ENCODE measurements at regions not wholly inside any gene's neighbourhood (a gene's known extent, or its start where the extent isn't known, plus 50 kb on each side); places are given as distances from the start of the nearest gene placed in this dataset.

GRCh38 chr2:146992466-146992865 is 852.4 kb upstream of the ACVR2A start:
- no peaks in the 10 kb centered on the region for H3K9me2 ChIP-seq (ENCODE audit: insufficient read depth)
- H4K20me1 ChIP-seq (ENCODE audit: insufficient read depth): no peaks in the 10 kb centered on the region
- H3K4me1 ChIP-seq (ENCODE audit: control insufficient read depth in 1 of 2, insufficient read depth in 2 of 2, low read length in 2 of 2): no peaks in the 10 kb centered on the region
- no peaks in the 10 kb centered on the region for H3K9me3 ChIP-seq (ENCODE audit: control insufficient read depth in 1 of 2, insufficient read depth in 1 of 2, low read depth in 1 of 2, low read length in 2 of 2)
- intact Hi-C loops (cut with micrococcal nuclease): no loop called here
- ChIA-PET RAD21 (ENCODE audit: low non-redundant PET in 1 of 2, low total read pairs in 2 of 2, uncharacterized antibody in 2 of 2, unreplicated experiment in 2 of 2) (no interaction called here), POLR2A (no interaction called here), CTCF (no interaction called here)
- no peaks in the 10 kb centered on the region for H3K79me2 ChIP-seq (ENCODE audit: insufficient read depth, low read length)
- H3K4me2 ChIP-seq (ENCODE audit: low read length): no peak overlapping the region
- DNase-seq (ENCODE audit: low read depth, low spot score) (no peak), ATAC-seq (no peak)
- H3K27me3 ChIP-seq (ENCODE audit: insufficient read depth, low read length): no peaks in the 10 kb centered on the region
- no TSS peak for BruUV-seq (replicated peaks)
- TF ChIP-seq ZNF274 (IDR thresholded peaks at IDR 0.05; ENCODE audit: low read depth, low read length) (no peak), ZFX (IDR thresholded peaks at IDR 0.05) (no peak), POLR2AphosphoS5 (IDR thresholded peaks at IDR 0.05; ENCODE audit: low read depth, low read length) (no peak)
- no peak overlapping the region for H3K9ac ChIP-seq (ENCODE audit: low read length)
- H2AFZ ChIP-seq (ENCODE audit: low read depth, low read length, poor library complexity, severe bottlenecking): no peak overlapping the region
- H3K36me3 ChIP-seq (ENCODE audit: control insufficient read depth in 1 of 2, insufficient read depth in 2 of 2, low read length in 2 of 2): no peaks in the 10 kb centered on the region
- no peak overlapping the region for H3K27ac ChIP-seq (ENCODE audit: low read depth, low read length)
- H3K4me3 ChIP-seq (replicated peaks in 1 of 2; ENCODE audit: low read depth in 1 of 2, low read length in 2 of 2): no peak overlapping the region

- no peak overlapping the region for H3K4me2 ChIP-seq (ENCODE audit: low read length)
- no peak overlapping the region for H2AFZ ChIP-seq (ENCODE audit: low read depth, low read length, poor library complexity, severe bottlenecking)
- TF ChIP-seq EZH2phosphoT487 (IDR thresholded peaks at IDR 0.05; ENCODE audit: borderline replicate concordance) (no peak), FOSL1 (IDR thresholded peaks at IDR 0.05; ENCODE audit: low read depth) (no peak), ELF1 (IDR thresholded peaks at IDR 0.05; ENCODE audit: borderline replicate concordance, low read depth) (no peak), SIN3A (IDR thresholded peaks at IDR 0.05; ENCODE audit: low read depth) (no peak)
- TF ChIP-seq, protein P1, sequence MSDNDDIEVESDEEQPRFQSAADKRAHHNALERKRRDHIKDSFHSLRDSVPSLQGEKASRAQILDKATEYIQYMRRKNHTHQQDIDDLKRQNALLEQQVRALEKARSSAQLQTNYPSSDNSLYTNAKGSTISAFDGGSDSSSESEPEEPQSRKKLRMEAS (IDR thresholded peaks at IDR 0.05): no peak
- ChIA-PET POLR2A (no interaction called here), RAD21 (ENCODE audit: low non-redundant PET in 1 of 2, low total read pairs in 2 of 2, uncharacterized antibody in 2 of 2, unreplicated experiment in 2 of 2) (no interaction called here), CTCF (no interaction called here)
- ATAC-seq (no peak), DNase-seq (ENCODE audit: low read depth, low spot score) (no peak)
- no peaks in the 10 kb centered on the region for H3K27me3 ChIP-seq (ENCODE audit: insufficient read depth, low read length)
- no peaks in the 10 kb centered on the region for H3K9me3 ChIP-seq (ENCODE audit: control insufficient read depth in 1 of 2, insufficient read depth in 1 of 2, low read depth in 1 of 2, low read length in 2 of 2)
- no peak overlapping the region for H3K9ac ChIP-seq (ENCODE audit: low read length)
- no peaks in the 10 kb centered on the region for H3K4me1 ChIP-seq (ENCODE audit: control insufficient read depth in 1 of 2, insufficient read depth in 2 of 2, low read length in 2 of 2)
- no peaks in the 10 kb centered on the region for H4K20me1 ChIP-seq (ENCODE audit: insufficient read depth)
- intact Hi-C loops (cut with micrococcal nuclease): no loop called here
- no peaks in the 10 kb centered on the region for H3K9me2 ChIP-seq (ENCODE audit: insufficient read depth)
- H3K79me2 ChIP-seq (ENCODE audit: insufficient read depth, low read length): no peaks in the 10 kb centered on the region
- H3K4me3 ChIP-seq (replicated peaks in 1 of 2; ENCODE audit: low read depth in 1 of 2, low read length in 2 of 2): no peak overlapping the region
- no peak overlapping the region for H3K27ac ChIP-seq (ENCODE audit: low read depth, low read length)
- no peaks in the 10 kb centered on the region for H3K36me3 ChIP-seq (ENCODE audit: control insufficient read depth in 1 of 2, insufficient read depth in 2 of 2, low read length in 2 of 2)
- no TSS peak for BruUV-seq (replicated peaks)
These were observed 852.8 kb upstream of the ACVR2A start for GRCh38 chr2:146992057-146992456.
